RWPE1 (cell line): ENCODE measurements at regions not wholly inside any gene's neighbourhood (a gene's known extent, or its start where the extent isn't known, plus 50 kb on each side); places are given as distances from the start of the nearest gene placed in this dataset.

Experiments
- CTCF ChIA-PET: fragments of 350-600 bp; sonication (Branson Sonifier 250); formaldehyde crosslinking; extraction: SDS; loops from one replicate; lab custom pipeline; 2021; lab: Yijun Ruan, JAX
- POLR2A ChIA-PET: fragments of 400-600 bp; formaldehyde crosslinking; extraction: SDS; loops from one replicate; lab custom pipeline; 2020; ENCODE audit warnings: antibody characterized with exemption; ENCODE audit not compliant: low non-redundant PET; lab: Yijun Ruan, JAX
- DNase-seq: peaks from one replicate; pipeline ENCODE4 v3.0.0; 2012; ENCODE audit warnings: low spot score
- H3K27ac ChIP-seq: fragments of 450-650 bp; 2 replicates; pipeline ENCODE4 v1.5.1; 2017
- TF ChIP-seq, protein P1 (sequence below): fragments of 450-650 bp; conservative IDR thresholded peaks from 2 replicates; pipeline ENCODE4 v1.5.1; 2017; ENCODE audit warnings: low read depth, mild to moderate bottlenecking

DNA sequence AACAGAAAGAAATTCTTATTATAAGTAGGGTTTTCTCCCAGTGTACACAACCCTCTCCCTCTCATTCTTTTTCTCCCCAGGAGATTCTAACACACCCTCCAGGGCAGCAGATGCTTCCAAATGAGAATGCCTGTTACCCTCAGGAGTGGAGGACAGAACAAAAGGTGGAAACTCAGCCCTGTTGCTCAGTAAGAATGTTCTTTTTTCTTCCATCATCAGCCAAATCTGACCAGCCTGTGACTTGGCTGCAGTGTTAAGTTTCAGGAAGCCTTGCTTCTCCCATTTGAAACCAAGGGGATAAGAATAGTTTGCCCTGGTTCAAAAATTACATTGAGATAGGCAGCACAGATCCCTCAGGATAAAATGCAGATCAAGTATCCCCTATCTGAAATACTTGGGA, 77.5 kb upstream of the EEPD1 start:
- CTCF ChIA-PET, result interaction anchor here (0.6 kb wide), 1 partner anchor 9 kb away, joined by 3 read pairs; no protein-coding TSS in a partner anchor
- DNase-seq, result no peak
- POLR2A ChIA-PET, result no interaction called here
- TF ChIP-seq, protein P1, sequence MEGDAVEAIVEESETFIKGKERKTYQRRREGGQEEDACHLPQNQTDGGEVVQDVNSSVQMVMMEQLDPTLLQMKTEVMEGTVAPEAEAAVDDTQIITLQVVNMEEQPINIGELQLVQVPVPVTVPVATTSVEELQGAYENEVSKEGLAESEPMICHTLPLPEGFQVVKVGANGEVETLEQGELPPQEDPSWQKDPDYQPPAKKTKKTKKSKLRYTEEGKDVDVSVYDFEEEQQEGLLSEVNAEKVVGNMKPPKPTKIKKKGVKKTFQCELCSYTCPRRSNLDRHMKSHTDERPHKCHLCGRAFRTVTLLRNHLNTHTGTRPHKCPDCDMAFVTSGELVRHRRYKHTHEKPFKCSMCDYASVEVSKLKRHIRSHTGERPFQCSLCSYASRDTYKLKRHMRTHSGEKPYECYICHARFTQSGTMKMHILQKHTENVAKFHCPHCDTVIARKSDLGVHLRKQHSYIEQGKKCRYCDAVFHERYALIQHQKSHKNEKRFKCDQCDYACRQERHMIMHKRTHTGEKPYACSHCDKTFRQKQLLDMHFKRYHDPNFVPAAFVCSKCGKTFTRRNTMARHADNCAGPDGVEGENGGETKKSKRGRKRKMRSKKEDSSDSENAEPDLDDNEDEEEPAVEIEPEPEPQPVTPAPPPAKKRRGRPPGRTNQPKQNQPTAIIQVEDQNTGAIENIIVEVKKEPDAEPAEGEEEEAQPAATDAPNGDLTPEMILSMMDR, result no peak
- no peak overlapping the region for H3K27ac ChIP-seq

DNA sequence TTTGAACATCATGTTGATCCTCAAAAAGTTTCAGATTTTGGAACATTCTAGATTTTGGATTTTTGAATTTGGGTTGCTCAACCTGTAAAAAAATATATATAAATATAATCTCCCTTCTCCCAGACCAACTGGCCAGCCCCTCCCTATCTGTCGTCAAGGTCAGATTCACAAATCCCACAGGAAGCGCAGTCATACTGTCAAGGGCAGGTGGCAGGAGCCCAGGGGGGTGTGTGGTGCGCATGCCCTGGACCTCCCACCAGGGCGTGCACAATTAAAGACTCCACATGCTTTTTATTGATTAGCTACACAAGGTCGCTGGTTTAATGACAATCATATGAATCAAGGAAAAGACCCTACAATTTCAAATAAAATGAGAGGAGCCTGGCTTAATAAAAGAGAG, 77.0 kb upstream of the EEPD1 start:
- CTCF ChIA-PET, result interaction anchor here (0.6 kb wide), 1 partner anchor 10 kb away, joined by 3 read pairs; no protein-coding TSS in a partner anchor
- TF ChIP-seq, protein P1, result no peak
- no peak overlapping the region for H3K27ac ChIP-seq
- DNase-seq, result no peak
- POLR2A ChIA-PET, result no interaction called here

DNA sequence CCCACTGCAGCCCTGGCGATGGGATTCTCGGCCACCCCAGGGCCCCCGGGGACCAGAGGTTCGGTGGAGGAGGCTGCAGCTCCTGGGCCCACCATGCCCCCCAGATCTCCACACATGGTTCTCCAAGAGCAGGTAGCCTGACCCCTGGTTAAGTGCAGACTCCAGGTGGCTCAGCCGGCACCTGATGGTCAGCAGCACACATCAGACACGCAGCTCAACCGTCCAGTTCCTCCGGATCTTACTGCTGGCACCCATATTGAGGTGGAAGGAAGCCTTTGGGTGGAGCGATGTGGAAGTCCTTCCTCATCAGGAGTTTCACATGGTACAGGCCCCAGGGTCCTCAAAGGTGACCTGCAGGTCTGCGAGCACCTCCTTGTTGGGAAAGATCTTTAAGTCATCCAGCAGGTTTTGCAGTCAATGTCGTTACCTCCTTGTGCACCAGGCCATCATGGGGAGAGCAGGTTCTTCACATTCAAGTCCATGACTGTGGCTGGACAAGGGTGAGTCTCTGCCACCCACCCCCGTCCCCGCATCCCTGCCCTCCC, 74.2 kb upstream of the EEPD1 start:
- ChIA-PET CTCF (no interaction called here), POLR2A (no interaction called here)
- no peak overlapping the region for H3K27ac ChIP-seq
- no peak for DNase-seq
- TF ChIP-seq, protein P1, result no peak

DNA sequence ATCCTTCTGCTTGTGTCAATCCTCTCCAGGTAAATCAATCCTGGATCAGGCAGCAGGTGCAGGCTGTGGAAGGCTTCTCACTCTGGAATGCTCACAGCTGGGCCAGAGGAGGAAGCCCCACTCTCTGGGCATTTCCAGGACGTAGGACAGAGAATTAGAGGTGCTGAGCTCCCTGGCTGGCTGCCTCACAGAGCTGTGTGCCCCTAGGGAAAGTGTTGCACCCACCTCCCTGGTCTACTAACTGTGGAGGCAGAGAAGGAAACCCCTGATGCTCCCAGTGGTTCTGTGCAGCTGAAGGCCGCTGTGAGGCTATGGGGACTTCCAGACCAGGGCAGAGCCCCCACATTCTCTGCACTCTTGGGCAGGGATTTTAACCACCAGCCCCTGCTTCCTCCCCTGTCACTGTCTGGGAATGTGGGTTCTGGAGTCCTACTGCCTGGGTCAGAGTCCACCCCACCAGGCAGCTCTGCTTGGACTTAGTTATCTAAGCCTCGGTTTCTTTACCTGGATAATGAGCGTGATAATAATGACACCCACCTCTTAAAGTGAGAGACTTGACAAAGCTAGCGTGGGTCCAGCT, 73.5 kb upstream of the EEPD1 start:
- no peak overlapping the region for H3K27ac ChIP-seq
- ChIA-PET CTCF (no interaction called here), POLR2A (no interaction called here)
- no peak for DNase-seq
- TF ChIP-seq, protein P1, result no peak

DNA sequence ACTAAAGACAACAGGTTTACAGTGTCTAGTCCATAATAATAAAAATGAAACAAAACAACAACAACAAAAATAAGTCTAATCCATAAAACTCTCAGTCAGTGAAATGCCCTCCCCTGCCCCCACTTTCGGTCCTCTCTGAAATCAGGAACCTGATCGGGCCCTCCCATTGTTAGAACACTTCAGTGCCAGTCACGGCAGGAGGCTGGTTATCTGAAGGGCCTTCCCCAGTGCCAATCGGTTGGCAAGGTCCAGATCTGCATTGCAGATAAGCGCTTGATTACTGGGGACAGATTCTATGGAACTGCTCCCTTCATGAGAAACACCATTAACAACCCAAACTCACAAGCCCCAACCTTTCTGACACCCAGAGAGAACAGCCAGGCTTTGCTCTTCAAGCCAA, 72.2 kb upstream of the EEPD1 start:
- CTCF ChIA-PET, result no interaction called here
- H3K27ac ChIP-seq, result no peak overlapping the region
- POLR2A ChIA-PET, result no interaction called here

DNA sequence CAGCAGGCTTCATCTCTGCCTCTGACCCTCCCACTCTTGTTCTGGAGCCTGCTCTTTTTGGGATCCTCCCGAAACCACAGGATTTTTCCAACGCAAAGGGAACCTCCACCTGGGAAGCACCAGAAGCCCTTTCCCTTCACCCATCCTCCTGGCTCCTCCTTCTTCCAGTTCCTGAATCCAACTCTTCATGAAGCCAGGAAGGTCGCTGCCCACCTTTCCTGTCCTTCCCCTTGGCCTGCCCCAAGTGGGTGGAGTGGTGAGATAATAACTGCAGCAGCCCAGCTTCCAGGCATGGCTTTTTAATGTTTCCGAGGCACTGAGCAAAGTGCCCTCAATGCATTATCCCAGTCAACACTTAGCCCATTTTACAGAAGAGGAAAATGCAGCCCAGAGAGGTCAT, 70.8 kb upstream of the EEPD1 start:
- TF ChIP-seq, protein P1, result no peak
- ChIA-PET CTCF (no interaction called here), POLR2A (interaction anchor here (0.6 kb wide), 1 partner anchor 13 kb away, joined by 8 read pairs; no protein-coding TSS in a partner anchor)
- no peak for DNase-seq
- no peak overlapping the region for H3K27ac ChIP-seq

More for the DNA sequence above, 72.2 kb upstream of the EEPD1 start:
- no peak for DNase-seq
- TF ChIP-seq, protein P1, result no peak
